WTC11 (cell line): ENCODE measurements at regions not wholly inside any gene's neighbourhood (a gene's known extent, or its start where the extent isn't known, plus 50 kb on each side); places are given as distances from the start of the nearest gene placed in this dataset.

Experiments used
- ATAC-seq: fragments of 200-7000 bp; cut with Tn5 transposase; 2 replicates; pipeline ENCODE4 v1.10.0; 2021; ENCODE audit warnings: mild to moderate bottlenecking, moderate library complexity
- CTCF ChIA-PET: fragments of 300-600 bp; sonication (Branson Sonifier 250); formaldehyde crosslinking; loops from one replicate; lab custom pipeline; 2021; ENCODE audit warnings: antibody characterized with exemption; lab: Charles Lee
- POLR2A ChIA-PET: fragments of 350-600 bp; sonication (Branson Sonifier 250); formaldehyde crosslinking; loops from one replicate; lab custom pipeline; 2021; ENCODE audit warnings: antibody characterized with exemption; lab: Charles Lee
- DNase-seq: peaks from one replicate; pipeline ENCODE4 v3.0.0; 2021; ENCODE audit warnings: low spot score
- H3K27ac Mint-ChIP-seq: 2 replicates; pipeline ENCODE4 v1.8.0; 2021; ENCODE audit warnings: mixed read lengths
- H3K27me3 Mint-ChIP-seq: 2 replicates; pipeline ENCODE4 v1.8.0; 2021; ENCODE audit warnings: low read depth, mild to moderate bottlenecking, moderate library complexity, mixed read lengths
- H3K36me3 Mint-ChIP-seq: 2 replicates; pipeline ENCODE4 v1.8.0; 2021; ENCODE audit warnings: mixed read lengths
- H3K4me1 Mint-ChIP-seq: 2 replicates; pipeline ENCODE4 v1.8.0; 2022; ENCODE audit warnings: mixed read lengths
- H3K4me3 Mint-ChIP-seq: 2 replicates; pipeline ENCODE4 v1.8.0; 2021; ENCODE audit warnings: mild to moderate bottlenecking, moderate library complexity, mixed read lengths
- H3K9me3 Mint-ChIP-seq: 2 replicates; pipeline ENCODE4 v1.8.0; 2021; ENCODE audit warnings: mixed read lengths
- CREB1 ChIP-seq: sonication (generic); formaldehyde crosslinking; IDR thresholded peaks from 2 replicates; pipeline ENCODE4 v1.8.0; 2023; ENCODE audit warnings: mild to moderate bottlenecking, missing genetic modification reagents
- CREM ChIP-seq: sonication (generic); formaldehyde crosslinking; IDR thresholded peaks from 2 replicates; pipeline ENCODE4 v1.8.1; 2022; ENCODE audit warnings: mild to moderate bottlenecking, missing genetic modification reagents, moderate library complexity
- GRHL2 ChIP-seq: fragments of 250-450 bp; sonication (Bioruptor Pico); IDR thresholded peaks from 2 replicates; pipeline ENCODE4 v1.8.0; 2022; ENCODE audit warnings: mild to moderate bottlenecking, moderate library complexity; ENCODE audit not compliant: insufficient replicate concordance, severe bottlenecking
- GTF2I ChIP-seq: fragments of 250-450 bp; sonication (Bioruptor Pico); conservative IDR thresholded peaks from 2 replicates; pipeline ENCODE4 v1.4.0; 2021; ENCODE audit warnings: mild to moderate bottlenecking
- HMGA2 ChIP-seq: fragments of 250-450 bp; sonication (Bioruptor Pico); IDR thresholded peaks from 2 replicates; pipeline ENCODE4 v1.4.0; 2021; ENCODE audit warnings: mild to moderate bottlenecking, moderate library complexity
- JUN ChIP-seq: sonication (generic); formaldehyde crosslinking; IDR thresholded peaks from 2 replicates; pipeline ENCODE4 v1.8.0; 2023; ENCODE audit warnings: mild to moderate bottlenecking, missing genetic modification reagents
- KAT7 ChIP-seq: sonication (generic); formaldehyde crosslinking; IDR thresholded peaks from 2 replicates; pipeline ENCODE4 v1.8.1; 2023; ENCODE audit warnings: missing genetic modification reagents, mild to moderate bottlenecking, borderline replicate concordance
- MXD4 ChIP-seq: fragments of 250-450 bp; sonication (Bioruptor Pico); IDR thresholded peaks from 2 replicates; pipeline ENCODE4 v1.8.0; 2021; ENCODE audit warnings: mild to moderate bottlenecking, moderate library complexity, borderline replicate concordance
- MYBL2 ChIP-seq: sonication (generic); formaldehyde crosslinking; IDR thresholded peaks from 2 replicates; pipeline ENCODE4 v1.8.1; 2023; ENCODE audit warnings: mild to moderate bottlenecking, moderate library complexity, missing genetic modification reagents
- NR1H2 ChIP-seq: sonication (generic); formaldehyde crosslinking; IDR thresholded peaks from 2 replicates; pipeline ENCODE4 v1.9.0; 2021; ENCODE audit warnings: mild to moderate bottlenecking, moderate library complexity, missing genetic modification reagents
- NR2C2 ChIP-seq: sonication (generic); formaldehyde crosslinking; IDR thresholded peaks from 2 replicates; pipeline ENCODE4 v1.8.0; 2022; ENCODE audit warnings: mild to moderate bottlenecking, missing genetic modification reagents
- NR3C1 ChIP-seq: sonication (generic); formaldehyde crosslinking; conservative IDR thresholded peaks from 2 replicates; pipeline ENCODE4 v1.8.1; 2023; ENCODE audit warnings: low read depth, mild to moderate bottlenecking, missing genetic modification reagents
- PRRX2 ChIP-seq: fragments of 250-450 bp; sonication (Bioruptor Pico); IDR thresholded peaks from 2 replicates; pipeline ENCODE4 v1.8.0; 2021; ENCODE audit warnings: mild to moderate bottlenecking
- RELA ChIP-seq: sonication (generic); formaldehyde crosslinking; IDR thresholded peaks from 2 replicates; pipeline ENCODE4 v1.8.1; 2022; ENCODE audit warnings: missing genetic modification reagents, mild to moderate bottlenecking, borderline replicate concordance
- RORB ChIP-seq: fragments of 250-450 bp; sonication (Bioruptor Pico); IDR thresholded peaks from 2 replicates; pipeline ENCODE4 v1.9.0; 2021; ENCODE audit warnings: mild to moderate bottlenecking
- SMAD3 ChIP-seq: sonication (generic); formaldehyde crosslinking; IDR thresholded peaks from 2 replicates; pipeline ENCODE4 v1.8.0; 2022; ENCODE audit warnings: missing genetic modification reagents, mild to moderate bottlenecking, borderline replicate concordance
- SMAD4 ChIP-seq: sonication (generic); formaldehyde crosslinking; IDR thresholded peaks from 2 replicates; pipeline ENCODE4 v1.8.0; 2022; ENCODE audit warnings: mild to moderate bottlenecking, missing genetic modification reagents
- SOX15 ChIP-seq: fragments of 250-450 bp; sonication (Bioruptor Pico); IDR thresholded peaks from 2 replicates; pipeline ENCODE4 v1.9.0; 2021; ENCODE audit warnings: mild to moderate bottlenecking
- TEAD4 ChIP-seq: sonication (generic); formaldehyde crosslinking; IDR thresholded peaks from 2 replicates; pipeline ENCODE4 v1.8.0; 2022; ENCODE audit warnings: mild to moderate bottlenecking, missing genetic modification reagents
- ZBTB21 ChIP-seq: sonication (generic); formaldehyde crosslinking; IDR thresholded peaks from 2 replicates; pipeline ENCODE4 v1.8.1; 2023; ENCODE audit warnings: mild to moderate bottlenecking, missing genetic modification reagents, borderline replicate concordance
- ZNF121 ChIP-seq: sonication (generic); formaldehyde crosslinking; IDR thresholded peaks from 2 replicates; pipeline ENCODE4 v1.8.0; 2023; ENCODE audit warnings: missing genetic modification reagents
- ZNF138 ChIP-seq: sonication (generic); formaldehyde crosslinking; conservative IDR thresholded peaks from 2 replicates; pipeline ENCODE4 v1.8.1; 2022; ENCODE audit warnings: mild to moderate bottlenecking, moderate library complexity, missing genetic modification reagents
- ZNF263 ChIP-seq: sonication (generic); formaldehyde crosslinking; IDR thresholded peaks from 2 replicates; pipeline ENCODE4 v1.8.1; 2022; ENCODE audit warnings: low read depth, mild to moderate bottlenecking, moderate library complexity, missing genetic modification reagents
- ZNF671 ChIP-seq: fragments of 250-450 bp; sonication (Bioruptor Pico); IDR thresholded peaks from 2 replicates; pipeline ENCODE4 v1.8.0; 2021; ENCODE audit warnings: mild to moderate bottlenecking
- TF ChIP-seq, protein P1 (sequence below): sonication (generic); formaldehyde crosslinking; IDR thresholded peaks from 2 replicates; pipeline ENCODE4 v1.8.1; 2023; ENCODE audit warnings: mild to moderate bottlenecking, missing genetic modification reagents
- TF ChIP-seq, protein P2 (sequence below): sonication (generic); formaldehyde crosslinking; IDR thresholded peaks from 2 replicates; pipeline ENCODE4 v1.8.0; 2022; ENCODE audit warnings: mild to moderate bottlenecking, missing genetic modification reagents
- TF ChIP-seq, protein P3 (sequence below): sonication (generic); formaldehyde crosslinking; IDR thresholded peaks from 2 replicates; pipeline ENCODE4 v1.8.0; 2022; ENCODE audit warnings: mild to moderate bottlenecking, missing genetic modification reagents
- TF ChIP-seq, protein P4 (sequence below): sonication (generic); formaldehyde crosslinking; IDR thresholded peaks from 2 replicates; pipeline ENCODE4 v1.8.1; 2023; ENCODE audit warnings: mild to moderate bottlenecking, missing genetic modification reagents, moderate library complexity
- TF ChIP-seq, protein P5 (sequence below): sonication (generic); formaldehyde crosslinking; IDR thresholded peaks from 2 replicates; pipeline ENCODE4 v1.8.0; 2022; ENCODE audit warnings: missing genetic modification reagents
- TF ChIP-seq, protein P6 (sequence below): fragments of 200-600 bp; IDR thresholded peaks from 2 replicates; pipeline ENCODE4 v1.8.0; 2022; ENCODE audit warnings: antibody characterized with exemption

DNA sequence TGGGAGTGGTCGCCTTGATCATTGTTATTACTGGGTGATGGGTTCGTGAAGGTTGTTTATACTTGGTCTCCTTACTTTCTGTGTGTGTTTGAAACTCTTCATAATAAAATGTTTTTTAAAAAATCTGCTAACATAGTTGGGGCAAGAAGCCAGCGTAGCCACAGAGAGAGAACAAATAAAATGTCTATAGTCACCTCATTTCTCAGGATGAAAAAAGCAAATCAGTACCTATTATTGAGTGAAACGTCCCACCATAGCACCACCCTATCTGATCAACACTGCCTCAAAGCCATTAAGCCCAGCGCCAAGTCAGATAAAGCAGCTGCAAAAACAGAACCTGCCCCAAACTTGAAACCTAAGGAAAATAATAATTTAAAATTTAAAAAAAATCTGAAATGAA is 89.7 kb upstream of the TAB2 start (continued):
- TF ChIP-seq, protein P1, sequence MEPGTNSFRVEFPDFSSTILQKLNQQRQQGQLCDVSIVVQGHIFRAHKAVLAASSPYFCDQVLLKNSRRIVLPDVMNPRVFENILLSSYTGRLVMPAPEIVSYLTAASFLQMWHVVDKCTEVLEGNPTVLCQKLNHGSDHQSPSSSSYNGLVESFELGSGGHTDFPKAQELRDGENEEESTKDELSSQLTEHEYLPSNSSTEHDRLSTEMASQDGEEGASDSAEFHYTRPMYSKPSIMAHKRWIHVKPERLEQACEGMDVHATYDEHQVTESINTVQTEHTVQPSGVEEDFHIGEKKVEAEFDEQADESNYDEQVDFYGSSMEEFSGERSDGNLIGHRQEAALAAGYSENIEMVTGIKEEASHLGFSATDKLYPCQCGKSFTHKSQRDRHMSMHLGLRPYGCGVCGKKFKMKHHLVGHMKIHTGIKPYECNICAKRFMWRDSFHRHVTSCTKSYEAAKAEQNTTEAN (CRISPR knock-in tag) = no peak
- TF ChIP-seq ZNF138 (no peak), GRHL2 (no peak), MXD4 (CRISPR knock-in tag) (no peak), KAT7 (CRISPR knock-in tag) (no peak), TEAD4 (CRISPR knock-in tag) (no peak), HMGA2 (CRISPR knock-in tag) (no peak), CREM (no peak), SOX15 (CRISPR knock-in tag) (no peak), ZNF121 (CRISPR knock-in tag) (no peak), ZNF671 (no peak)
- TF ChIP-seq, protein P2, sequence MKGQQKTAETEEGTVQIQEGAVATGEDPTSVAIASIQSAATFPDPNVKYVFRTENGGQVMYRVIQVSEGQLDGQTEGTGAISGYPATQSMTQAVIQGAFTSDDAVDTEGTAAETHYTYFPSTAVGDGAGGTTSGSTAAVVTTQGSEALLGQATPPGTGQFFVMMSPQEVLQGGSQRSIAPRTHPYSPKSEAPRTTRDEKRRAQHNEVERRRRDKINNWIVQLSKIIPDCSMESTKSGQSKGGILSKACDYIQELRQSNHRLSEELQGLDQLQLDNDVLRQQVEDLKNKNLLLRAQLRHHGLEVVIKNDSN (CRISPR knock-in tag) = no peak
- TF ChIP-seq, protein P3, sequence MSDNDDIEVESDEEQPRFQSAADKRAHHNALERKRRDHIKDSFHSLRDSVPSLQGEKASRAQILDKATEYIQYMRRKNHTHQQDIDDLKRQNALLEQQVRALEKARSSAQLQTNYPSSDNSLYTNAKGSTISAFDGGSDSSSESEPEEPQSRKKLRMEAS (CRISPR knock-in tag) = no peak

DNA sequence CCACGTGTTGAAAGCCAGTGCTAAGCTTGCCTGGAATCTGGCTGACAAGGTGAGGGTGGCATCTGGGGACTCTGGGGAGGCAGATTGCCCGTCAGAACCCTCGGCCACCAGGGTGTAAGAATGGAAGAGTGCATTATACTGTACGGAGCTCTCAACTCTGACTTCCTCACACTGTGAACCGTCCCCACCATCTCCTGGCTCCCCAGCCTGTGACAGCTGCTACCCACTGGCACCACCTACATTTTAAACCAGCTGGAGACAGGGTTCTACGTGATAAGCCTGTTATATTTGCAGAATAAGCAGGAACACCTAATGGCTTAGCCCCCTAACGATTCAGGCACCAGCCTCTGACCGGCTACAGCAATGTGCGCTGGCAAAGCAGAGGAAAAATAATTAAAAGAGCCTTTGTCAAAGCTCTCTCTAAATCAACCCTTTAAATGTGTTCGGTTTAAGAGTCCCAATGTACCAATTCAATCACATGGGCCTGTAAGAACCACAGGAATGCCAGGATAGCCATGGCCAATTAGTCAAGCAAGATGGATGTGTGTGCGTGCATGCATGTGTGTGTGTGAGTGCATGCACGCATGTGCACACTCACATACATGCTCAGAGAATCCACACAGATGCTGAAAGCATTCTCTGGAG is 89.1 kb upstream of the TAB2 start:
- ChIA-PET POLR2A (no interaction called here), CTCF (interaction anchor here (1.2 to 1.4 kb wide), 2 partner anchors 9 to 204 kb away, joined by 3 read pairs; no protein-coding TSS in a partner anchor)
- Mint-ChIP-seq H3K36me3 (no peaks in the 10 kb centered on the region), H3K4me3 (no peak overlapping the region), H3K4me1 (peaks cover 35% of the 10 kb centered on the region), H3K9me3 (no peaks in the 10 kb centered on the region), H3K27me3 (no peaks in the 10 kb centered on the region), H3K27ac (no peak overlapping the region)
- DNase-seq = no peak
- no peak for ATAC-seq
- TF ChIP-seq JUN (CRISPR knock-in tag) (no peak), PRRX2 (no peak), NR3C1 (CRISPR knock-in tag) (no peak), ZNF263 (CRISPR knock-in tag) (no peak), GTF2I (no peak), MYBL2 (CRISPR knock-in tag) (no peak), NR1H2 (CRISPR knock-in tag) (no peak), SMAD4 (CRISPR knock-in tag) (no peak), RELA (CRISPR knock-in tag) (no peak), SMAD3 (CRISPR knock-in tag) (no peak), RORB (CRISPR knock-in tag) (no peak), ZBTB21 (CRISPR knock-in tag) (no peak), NR2C2 (CRISPR knock-in tag) (no peak), CREB1 (CRISPR knock-in tag) (no peak), KAT7 (CRISPR knock-in tag) (no peak)
- TF ChIP-seq, protein P4, sequence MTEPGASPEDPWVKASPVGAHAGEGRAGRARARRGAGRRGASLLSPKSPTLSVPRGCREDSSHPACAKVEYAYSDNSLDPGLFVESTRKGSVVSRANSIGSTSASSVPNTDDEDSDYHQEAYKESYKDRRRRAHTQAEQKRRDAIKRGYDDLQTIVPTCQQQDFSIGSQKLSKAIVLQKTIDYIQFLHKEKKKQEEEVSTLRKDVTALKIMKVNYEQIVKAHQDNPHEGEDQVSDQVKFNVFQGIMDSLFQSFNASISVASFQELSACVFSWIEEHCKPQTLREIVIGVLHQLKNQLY = no peak
- TF ChIP-seq, protein P5, sequence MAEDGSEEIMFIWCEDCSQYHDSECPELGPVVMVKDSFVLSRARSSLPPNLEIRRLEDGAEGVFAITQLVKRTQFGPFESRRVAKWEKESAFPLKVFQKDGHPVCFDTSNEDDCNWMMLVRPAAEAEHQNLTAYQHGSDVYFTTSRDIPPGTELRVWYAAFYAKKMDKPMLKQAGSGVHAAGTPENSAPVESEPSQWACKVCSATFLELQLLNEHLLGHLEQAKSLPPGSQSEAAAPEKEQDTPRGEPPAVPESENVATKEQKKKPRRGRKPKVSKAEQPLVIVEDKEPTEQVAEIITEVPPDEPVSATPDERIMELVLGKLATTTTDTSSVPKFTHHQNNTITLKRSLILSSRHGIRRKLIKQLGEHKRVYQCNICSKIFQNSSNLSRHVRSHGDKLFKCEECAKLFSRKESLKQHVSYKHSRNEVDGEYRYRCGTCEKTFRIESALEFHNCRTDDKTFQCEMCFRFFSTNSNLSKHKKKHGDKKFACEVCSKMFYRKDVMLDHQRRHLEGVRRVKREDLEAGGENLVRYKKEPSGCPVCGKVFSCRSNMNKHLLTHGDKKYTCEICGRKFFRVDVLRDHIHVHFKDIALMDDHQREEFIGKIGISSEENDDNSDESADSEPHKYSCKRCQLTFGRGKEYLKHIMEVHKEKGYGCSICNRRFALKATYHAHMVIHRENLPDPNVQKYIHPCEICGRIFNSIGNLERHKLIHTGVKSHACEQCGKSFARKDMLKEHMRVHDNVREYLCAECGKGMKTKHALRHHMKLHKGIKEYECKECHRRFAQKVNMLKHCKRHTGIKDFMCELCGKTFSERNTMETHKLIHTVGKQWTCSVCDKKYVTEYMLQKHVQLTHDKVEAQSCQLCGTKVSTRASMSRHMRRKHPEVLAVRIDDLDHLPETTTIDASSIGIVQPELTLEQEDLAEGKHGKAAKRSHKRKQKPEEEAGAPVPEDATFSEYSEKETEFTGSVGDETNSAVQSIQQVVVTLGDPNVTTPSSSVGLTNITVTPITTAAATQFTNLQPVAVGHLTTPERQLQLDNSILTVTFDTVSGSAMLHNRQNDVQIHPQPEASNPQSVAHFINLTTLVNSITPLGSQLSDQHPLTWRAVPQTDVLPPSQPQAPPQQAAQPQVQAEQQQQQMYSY (CRISPR knock-in tag) = no peak
- TF ChIP-seq, protein P6, sequence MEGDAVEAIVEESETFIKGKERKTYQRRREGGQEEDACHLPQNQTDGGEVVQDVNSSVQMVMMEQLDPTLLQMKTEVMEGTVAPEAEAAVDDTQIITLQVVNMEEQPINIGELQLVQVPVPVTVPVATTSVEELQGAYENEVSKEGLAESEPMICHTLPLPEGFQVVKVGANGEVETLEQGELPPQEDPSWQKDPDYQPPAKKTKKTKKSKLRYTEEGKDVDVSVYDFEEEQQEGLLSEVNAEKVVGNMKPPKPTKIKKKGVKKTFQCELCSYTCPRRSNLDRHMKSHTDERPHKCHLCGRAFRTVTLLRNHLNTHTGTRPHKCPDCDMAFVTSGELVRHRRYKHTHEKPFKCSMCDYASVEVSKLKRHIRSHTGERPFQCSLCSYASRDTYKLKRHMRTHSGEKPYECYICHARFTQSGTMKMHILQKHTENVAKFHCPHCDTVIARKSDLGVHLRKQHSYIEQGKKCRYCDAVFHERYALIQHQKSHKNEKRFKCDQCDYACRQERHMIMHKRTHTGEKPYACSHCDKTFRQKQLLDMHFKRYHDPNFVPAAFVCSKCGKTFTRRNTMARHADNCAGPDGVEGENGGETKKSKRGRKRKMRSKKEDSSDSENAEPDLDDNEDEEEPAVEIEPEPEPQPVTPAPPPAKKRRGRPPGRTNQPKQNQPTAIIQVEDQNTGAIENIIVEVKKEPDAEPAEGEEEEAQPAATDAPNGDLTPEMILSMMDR = no peak
- TF ChIP-seq, protein P1 (CRISPR knock-in tag) = no peak
